GM12864 (cell line): ENCODE measurements at regions not wholly inside any gene's neighbourhood (a gene's known extent, or its start where the extent isn't known, plus 50 kb on each side); places are given as distances from the start of the nearest gene placed in this dataset.

ENCODE experiments used
- DNase-seq: peaks from one replicate; pipeline ENCODE4 v3.0.0-alpha.2; 2011; ENCODE audit warnings: low read depth
- H3K4me3 ChIP-seq: 2 replicates; pipeline ENCODE4 v1.5.1; 2011; ENCODE audit warnings: mild to moderate bottlenecking, low read depth, low read length, control low read depth
- TF ChIP-seq, protein P1 (sequence below): IDR thresholded peaks from 2 replicates; pipeline ENCODE4 v1.5.1; 2011; ENCODE audit warnings: low read depth, mild to moderate bottlenecking, moderate library complexity, low read length, control low read depth, inconsistent platforms; ENCODE audit errors: missing control alignments

DNA sequence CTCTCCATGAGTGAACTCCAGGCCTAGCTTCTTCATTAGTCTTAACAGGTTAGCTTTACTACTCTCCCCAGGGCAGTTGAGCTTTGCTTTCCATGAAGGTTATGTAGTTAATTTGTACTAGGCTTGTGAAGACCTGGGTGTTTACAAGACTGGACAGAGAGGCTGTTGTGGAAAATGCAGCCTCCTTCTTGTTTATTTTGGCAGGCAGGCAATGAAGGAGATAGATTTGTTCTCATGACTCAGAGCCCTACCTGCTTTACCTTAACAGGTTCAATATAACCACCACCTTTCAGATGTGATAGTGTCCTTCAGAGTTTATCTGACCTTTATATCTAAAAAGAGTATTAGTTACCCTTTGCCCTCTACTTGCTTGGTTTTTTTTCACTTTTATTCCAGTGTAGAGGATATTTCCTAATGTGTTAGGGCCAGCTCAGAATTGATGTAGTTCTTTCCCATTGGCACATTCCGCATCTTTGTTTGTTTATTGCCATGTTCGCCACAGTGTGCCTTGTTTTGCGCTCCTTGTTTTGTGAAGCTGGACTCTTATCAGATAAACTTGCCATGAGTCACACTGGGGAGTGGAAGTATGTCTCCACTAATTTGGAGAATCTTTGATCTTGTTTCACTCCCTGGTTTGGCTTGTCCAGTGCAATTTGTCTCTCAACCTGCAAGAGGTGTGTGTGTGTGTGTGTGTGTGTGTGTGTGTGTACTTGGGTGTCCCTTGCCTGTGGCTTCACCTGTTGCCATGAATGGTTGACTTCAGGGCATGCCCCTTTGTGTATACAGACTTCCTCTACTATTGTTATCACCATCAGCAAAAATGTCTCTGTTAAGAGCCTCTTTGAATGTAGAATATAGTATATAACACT, 87.4 kb upstream of the MACF1 start:
- DNase-seq: no peak
- H3K4me3 ChIP-seq: no peak overlapping the region
- TF ChIP-seq, protein P1, sequence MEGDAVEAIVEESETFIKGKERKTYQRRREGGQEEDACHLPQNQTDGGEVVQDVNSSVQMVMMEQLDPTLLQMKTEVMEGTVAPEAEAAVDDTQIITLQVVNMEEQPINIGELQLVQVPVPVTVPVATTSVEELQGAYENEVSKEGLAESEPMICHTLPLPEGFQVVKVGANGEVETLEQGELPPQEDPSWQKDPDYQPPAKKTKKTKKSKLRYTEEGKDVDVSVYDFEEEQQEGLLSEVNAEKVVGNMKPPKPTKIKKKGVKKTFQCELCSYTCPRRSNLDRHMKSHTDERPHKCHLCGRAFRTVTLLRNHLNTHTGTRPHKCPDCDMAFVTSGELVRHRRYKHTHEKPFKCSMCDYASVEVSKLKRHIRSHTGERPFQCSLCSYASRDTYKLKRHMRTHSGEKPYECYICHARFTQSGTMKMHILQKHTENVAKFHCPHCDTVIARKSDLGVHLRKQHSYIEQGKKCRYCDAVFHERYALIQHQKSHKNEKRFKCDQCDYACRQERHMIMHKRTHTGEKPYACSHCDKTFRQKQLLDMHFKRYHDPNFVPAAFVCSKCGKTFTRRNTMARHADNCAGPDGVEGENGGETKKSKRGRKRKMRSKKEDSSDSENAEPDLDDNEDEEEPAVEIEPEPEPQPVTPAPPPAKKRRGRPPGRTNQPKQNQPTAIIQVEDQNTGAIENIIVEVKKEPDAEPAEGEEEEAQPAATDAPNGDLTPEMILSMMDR: no peak

DNA sequence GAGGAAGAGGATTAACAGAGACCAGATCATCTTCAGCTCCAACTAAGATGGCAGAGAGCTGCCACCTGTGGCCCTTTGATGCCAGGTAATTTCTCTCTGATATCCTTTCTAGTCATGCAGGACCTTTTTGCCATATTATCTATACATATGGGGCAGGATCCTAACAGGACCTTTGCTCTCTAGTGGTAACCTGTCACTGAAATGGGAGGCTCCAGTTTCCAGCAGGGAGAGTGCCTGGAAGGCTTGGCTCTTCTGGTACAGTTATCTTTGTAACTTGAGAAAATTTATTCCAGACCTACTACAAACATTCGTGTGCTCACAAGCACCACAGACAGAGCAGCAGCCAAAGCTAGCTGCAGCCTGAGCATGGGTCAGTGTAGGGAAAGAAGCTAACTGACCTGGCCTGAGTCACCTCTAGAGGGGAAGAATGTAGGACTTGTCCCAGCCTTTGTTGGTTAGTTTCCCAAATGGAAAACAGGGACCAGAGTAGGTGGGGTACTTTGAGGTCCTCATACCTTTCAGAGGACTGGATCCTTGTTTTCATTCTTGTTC, 86.5 kb upstream of the MACF1 start:
- TF ChIP-seq, protein P1: no peak
- no peak overlapping the region for H3K4me3 ChIP-seq

DNA sequence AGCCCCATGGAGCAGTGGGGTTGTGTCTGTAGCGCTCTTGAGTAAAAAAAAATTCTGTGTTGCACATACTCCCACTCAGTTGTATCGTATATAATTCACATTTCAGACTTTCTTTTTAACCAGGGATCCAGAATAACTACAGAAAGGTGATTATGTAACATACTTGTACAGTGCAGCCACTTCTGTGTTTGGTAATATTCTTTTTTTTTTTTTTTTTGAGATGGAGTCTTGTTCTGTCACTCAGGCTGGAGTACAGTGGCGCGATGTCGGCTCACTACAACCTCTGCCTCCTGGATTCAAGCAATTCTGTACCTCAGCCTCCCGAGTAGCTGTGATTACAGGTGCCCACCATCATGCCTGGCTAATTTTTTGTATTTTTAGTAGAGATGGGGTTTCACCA, 82.4 kb upstream of the MACF1 start:
- TF ChIP-seq, protein P1: no peak
- no peak overlapping the region for H3K4me3 ChIP-seq
- DNase-seq: no peak

More for the DNA sequence above, 86.5 kb upstream of the MACF1 start:
- DNase-seq: no peak

DNA sequence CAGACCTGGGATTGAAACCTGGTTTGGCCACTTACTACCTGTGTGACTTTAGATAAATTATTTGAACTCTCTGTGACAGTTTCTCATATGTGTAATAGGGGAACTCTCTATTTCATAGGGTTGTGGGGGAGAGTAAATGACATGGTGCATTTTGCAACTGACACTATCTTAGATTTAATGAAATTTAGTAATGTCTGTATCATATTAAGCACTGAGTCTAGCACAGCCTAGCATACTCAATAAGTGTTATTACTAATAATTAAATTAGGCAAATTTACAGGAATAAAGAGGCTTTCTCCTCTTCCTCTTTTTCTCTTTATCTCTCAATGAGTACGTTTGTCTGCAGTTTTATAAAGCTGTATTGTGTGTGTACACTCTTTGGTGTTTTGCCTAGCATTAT, 80.2 kb upstream of the MACF1 start:
- TF ChIP-seq, protein P1: no peak
- no peak overlapping the region for H3K4me3 ChIP-seq
- DNase-seq: no peak

DNA sequence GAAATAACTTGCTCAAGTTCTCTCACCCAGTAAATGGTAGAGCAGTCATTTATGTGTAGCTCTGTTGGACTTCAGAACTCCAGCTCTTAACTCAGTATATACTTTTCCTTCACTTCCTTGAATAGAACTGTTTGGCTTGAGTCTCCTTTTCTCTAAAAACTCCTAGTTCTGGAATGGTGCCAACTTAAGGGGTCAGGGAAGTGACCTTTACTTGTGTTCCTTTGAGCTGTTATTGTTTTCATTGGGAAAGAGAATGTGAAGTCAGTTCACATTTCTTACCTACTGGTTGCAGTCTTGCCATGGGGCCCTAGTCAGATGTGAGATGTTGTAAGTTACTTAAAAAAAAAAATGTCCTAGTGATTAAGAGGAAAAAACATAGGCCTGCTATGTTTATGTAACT, 77.0 kb upstream of the MACF1 start:
- TF ChIP-seq, protein P1: no peak
- DNase-seq: no peak
- H3K4me3 ChIP-seq: no peak overlapping the region

DNA sequence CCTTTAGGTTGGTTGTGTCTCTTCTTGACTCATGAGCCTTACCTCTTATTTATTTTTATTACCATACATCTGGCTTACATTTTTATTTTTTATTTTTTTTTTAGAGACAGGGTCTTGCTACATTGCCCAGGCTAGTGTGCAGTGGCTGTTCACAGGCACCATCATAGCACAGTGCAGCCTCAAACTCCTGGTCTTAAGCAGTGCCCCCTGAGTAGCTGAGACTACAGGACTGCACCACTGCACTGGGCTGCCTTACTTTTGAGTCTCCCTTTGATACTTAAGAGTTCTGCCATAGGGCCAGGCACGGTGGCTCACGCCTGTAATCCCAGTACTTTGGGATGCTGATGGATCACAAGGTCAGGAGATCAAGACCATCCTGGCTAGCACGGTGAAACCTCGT, 76.4 kb upstream of the MACF1 start:
- no peak for DNase-seq
- TF ChIP-seq, protein P1: no peak
- no peak overlapping the region for H3K4me3 ChIP-seq
